Hematopoietic multipotent progenitor cell treated with erythropoietin and hydrocortisone succinate and interleukin-3 and kit ligand, for 4 days (in vitro differentiated cells): ENCODE measurements at regions not wholly inside any gene's neighbourhood (a gene's known extent, or its start where the extent isn't known, plus 50 kb on each side); places are given as distances from the start of the nearest gene placed in this dataset.
"Not testable (repeated sequence)": the region's sequence is repeated elsewhere in the genome, so short reads cannot be mapped to it uniquely, and the experiment has no call there.

ENCODE experiments used
- DNase-seq: peaks from one replicate; pipeline ENCODE4 v3.0.0-alpha.2; 2015

- DNase-seq = no peak
These were observed 108.1 kb downstream of the MAP3K21 start for GRCh38 chr1:233435622-233436021.

GRCh38 chr1:233439721-233440120 lies 112.2 kb downstream of the MAP3K21 start:
- no peak for DNase-seq

DNA sequence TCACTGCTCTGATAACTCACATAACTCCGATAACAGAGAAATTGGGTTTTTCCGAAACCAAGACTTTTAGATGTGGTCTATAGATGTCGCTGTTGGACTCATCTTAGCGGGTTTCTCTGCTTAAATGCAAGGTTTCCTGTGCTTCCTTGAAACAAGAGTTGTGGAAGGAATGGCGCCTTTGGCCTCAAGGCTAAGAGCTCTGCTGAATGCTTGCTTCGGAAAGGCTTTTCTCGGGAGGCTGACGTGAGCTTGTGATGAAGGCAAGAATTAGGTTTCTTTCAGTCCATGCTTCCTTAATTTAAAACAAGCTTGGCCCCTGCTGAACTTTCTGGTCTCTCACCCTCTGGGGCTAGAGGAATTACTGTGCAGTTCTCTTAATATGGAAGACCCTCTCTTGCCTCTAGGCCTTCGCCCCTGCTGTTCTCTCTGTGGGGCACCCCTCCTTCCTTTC lies 113.5 kb downstream of the MAP3K21 start:
- DNase-seq = peak; percentile 75

- DNase-seq = no peak
These were observed 114.7 kb downstream of the MAP3K21 start for GRCh38 chr1:233442026-233442780.

DNA sequence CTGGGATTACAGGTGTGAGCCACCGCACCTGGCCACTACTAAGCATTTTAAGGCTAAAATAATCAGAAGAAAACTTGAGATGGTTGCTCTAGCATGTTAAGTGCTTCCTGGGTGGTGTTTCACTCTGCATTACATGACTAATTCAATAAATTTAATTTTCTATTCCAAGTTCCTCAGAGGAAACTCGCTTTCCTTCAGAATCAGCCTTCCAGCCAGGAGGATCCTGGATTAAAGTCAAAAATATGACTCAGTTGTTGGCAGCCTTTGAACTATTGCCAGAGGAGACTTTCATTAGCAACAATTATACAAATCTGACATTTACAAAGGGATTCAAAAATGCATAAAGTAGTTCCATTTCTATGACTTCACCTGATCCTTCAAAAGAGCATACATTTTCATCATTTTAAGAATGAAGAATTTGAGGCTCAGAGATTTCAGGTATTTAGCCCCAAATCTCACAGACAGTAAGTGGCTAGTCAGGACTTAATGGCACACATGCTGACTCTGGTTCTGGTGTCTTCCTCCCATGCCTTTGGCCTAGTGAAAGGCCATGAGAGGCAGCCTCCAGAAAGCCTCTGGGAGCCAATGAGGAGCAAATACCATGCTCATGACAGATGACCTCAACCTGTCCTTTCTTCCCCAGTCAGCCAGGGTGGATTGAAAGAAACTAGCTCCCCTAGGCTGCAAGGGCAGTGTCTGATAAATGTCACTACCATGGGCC lies 115.7 kb downstream of the MAP3K21 start:
- no peak for DNase-seq

DNA sequence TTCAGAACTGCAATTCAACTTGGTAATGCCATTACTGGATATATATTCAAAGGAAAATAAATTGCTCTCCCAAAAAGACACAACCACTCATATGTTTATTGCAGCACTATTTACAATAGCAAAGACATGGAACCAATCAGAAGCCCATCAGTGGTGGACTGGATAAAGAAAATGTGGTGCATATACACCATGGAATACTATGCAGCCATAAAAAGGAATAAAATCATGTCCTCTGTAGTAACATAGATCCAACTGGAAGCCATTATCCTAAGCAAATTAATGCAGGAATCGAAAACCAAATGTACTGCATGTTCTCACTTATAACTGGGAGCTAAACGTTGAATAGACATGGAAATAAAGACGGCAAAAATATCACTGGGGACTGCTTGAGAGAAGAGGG lies 117.0 kb downstream of the MAP3K21 start:
- no peak for DNase-seq

DNA sequence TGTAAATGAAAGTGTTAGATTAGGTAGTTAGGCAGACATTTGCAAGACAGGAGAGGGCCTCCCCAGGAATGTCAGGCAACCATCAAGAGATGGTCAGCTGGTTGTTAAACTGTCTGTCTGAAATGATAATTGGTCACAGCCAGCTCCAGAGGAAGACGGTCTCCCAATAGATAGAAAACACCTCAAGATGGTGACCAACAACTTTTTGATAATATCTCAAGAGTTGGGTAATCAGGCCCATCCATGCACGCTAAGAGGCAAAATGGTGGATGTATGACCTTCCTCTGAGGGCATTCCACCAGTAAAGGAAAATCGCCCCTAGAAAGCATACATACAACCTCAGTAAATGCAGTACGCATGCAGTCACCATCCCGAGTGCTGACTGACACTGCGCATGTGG lies 118.2 kb downstream of the MAP3K21 start:
- no peak for DNase-seq

- no peak for DNase-seq
These were observed 119.4 kb downstream of the MAP3K21 start for GRCh38 chr1:233446935-233447334.

GRCh38 chr1:233448109-233448689 lies 120.7 kb downstream of the MAP3K21 start:
- no peak for DNase-seq

DNA sequence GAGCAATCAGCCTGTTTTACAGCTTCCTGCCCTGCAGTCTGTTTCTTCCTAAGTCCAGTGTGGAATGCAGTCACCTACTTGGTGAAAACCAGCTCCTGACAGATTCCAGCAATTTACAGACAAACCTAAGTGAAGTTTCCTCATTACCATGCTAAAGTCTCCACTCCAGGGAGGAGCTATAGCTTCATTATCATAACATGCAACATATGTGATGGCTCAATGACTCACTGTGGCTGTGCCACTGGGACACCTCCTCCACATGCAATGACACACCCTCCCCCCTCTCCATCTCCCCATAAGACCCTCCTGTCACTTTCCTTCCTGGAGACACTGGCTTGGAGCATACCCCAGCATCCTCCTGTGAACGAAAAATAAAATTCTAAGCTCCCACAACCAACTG lies 125.2 kb downstream of the MAP3K21 start:
- no peak for DNase-seq

- DNase-seq = no peak
These were observed 126.1 kb downstream of the MAP3K21 start for GRCh38 chr1:233453433-233454200.

- no peak for DNase-seq
These were observed 132.0 kb downstream of the MAP3K21 start for GRCh38 chr1:233459470-233459945.

- DNase-seq = no peak
These were observed 132.4 kb downstream of the MAP3K21 start for GRCh38 chr1:233459968-233460367.

DNA sequence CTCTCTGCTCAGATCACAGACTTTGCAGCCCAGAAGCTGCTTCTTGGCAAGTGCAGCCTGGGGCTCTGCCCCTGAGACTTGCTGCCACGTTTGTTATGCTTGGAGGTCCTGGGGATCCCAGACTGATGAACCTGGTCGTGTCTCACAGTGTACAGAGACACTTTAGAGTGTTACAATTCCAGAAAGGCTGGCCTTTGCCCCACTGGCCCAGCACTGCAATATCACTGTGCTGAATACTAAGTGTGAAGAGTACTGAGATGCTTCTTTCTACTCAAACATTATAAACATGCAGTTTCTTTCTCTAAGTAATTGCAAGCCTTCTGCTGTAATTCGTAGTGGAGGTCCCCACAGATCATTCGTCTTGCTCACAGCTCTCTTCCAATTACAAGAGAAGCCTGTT lies 133.2 kb downstream of the MAP3K21 start:
- DNase-seq = no peak

DNA sequence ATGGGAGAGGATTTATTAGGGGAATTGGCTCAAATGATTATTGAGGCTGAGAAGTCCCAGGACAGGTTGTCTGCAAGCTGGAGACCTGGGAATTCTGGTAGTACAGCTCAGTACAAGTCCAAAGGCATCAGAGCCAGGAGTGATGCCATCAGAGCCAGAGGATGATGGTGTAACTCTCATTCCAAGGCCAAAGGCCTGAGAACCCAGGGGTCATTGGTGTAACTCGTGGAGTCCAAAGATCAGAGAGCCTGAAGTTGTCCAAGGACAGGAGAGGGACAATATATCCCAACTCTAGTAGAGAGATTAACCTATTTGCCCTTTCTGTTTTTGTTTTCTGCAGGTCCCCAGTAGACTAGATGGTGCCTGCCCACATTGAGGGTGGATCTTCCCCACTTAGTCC lies 134.3 kb downstream of the MAP3K21 start:
- DNase-seq = no peak

GRCh38 chr1:233463333-233463732 lies 135.8 kb downstream of the MAP3K21 start:
- no peak for DNase-seq

DNA sequence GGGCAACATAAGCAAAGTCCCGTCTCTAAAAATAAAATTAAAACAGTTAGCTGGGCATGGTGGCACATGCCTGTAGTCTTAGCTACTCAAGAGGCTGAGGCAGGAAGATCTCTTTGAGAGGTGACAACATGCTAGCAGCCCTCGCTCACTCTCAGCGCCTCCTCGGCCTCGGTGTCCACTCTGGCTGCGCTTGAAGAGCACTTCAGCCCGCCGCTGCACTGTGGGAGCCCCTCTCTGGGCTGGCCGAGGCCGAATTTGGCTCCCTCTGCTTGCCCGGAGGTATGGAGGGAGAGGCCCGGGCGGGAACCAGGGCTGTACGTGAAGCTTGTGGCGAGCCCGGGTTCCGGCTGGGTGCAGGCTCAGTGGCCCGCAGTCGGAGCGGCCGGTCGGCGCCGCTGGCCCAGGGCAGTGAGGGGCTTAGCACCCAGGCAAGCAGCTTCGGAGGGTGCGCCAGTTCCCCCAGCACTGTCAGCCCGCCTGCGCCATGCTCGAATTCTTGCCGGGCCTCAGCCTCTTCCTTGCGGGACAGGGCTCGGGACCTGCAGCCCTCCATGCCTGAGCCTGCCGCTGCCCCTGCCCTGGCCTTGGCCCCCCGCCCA lies 138.3 kb downstream of the MAP3K21 start:
- no peak for DNase-seq

- DNase-seq = no peak
These were observed 143.0 kb upstream of the KCNK1 start for GRCh38 chr1:233470741-233471499.

DNA sequence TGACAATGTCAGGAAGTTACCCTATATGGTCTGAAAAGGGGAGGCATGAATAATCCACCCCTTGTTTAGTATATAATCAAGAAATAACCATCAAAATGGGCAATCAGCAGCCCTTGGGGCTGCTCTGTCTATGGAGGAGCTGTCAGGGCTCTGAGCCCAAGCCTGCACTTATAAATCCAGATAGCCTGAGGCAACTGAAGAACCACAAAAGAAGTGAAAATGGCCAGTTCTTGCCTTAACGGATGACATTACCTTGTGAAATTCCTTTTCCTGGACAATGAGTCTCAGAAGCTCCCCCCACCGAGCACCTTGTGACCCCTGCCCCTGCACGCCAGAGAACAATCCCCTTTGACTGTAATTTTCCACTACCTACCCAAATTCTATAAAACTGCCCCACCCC lies 142.1 kb upstream of the KCNK1 start:
- DNase-seq = not testable (repeated sequence)

DNA sequence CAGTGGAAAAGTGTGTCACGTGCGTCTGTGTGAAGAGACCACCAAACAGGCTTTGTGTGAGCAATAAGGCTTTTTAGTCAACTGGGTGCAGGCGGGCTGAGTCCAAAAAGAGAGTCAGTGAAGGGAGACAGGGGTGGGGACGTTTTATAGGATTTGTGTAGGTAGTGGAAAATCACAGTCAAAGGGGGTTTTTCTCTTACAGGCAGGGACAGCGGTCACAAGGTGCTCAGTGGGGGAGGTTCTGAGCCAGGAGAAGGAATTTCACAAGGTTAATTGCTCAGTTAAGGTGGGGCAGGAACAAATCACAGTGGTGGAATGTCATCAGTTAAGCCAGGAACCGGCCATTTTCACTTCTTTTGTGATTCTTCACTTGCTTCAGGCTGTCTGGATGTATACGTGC lies 141.1 kb upstream of the KCNK1 start:
- DNase-seq = not testable (repeated sequence)

GRCh38 chr1:233473549-233474204 lies 140.2 kb upstream of the KCNK1 start:
- no peak for DNase-seq
